ENCODE measurements at regions not wholly inside any gene's neighbourhood (a gene's known extent, or its start where the extent isn't known, plus 50 kb on each side); places are given as distances from the start of the nearest gene placed in this dataset.

DNA sequence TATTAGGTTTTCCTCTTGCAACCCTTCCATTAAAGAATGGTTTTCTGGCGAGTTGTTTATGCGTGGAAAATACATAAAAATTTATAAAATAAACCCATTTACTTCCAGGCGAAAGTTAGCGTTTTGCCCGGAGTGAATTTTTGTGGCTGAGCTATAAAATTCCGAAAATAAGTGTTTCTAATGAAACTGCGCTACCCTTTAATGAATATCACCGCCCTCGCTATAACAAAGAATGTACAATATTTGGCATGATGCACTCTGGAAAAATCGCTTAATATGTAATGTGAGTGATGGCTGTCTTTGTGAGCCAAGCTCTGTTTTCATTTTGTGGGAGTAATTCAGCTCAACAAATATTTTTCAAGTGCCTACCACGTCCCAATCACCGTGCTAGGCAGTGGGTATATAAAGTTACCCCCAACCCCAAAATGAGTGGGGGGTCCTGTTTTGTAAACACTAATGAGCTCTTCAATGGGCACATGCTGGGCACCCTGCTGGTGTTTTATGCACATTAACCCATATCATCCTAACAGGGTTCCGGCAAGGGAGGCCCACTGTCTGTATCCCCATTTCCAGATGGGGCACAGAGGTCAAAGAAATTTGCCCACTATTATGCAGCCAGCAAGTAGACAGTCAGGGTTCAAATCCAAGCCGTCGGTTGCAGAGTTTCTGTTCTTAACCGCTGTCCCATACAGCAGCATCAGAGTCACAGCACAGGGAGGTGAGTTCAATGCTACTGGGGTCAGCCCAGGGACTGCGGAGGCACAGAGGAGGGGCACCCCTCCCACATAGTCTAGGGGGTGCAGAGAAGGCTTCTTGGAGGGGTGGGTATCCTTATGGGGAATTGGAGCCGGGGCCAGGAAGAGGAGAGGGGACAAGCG, 65.7 kb upstream of the STX18 start:
- 96% methylated on average over 14 of the region's 19 CpGs for WGBS (ENCODE audit: insufficient coverage)

DNA sequence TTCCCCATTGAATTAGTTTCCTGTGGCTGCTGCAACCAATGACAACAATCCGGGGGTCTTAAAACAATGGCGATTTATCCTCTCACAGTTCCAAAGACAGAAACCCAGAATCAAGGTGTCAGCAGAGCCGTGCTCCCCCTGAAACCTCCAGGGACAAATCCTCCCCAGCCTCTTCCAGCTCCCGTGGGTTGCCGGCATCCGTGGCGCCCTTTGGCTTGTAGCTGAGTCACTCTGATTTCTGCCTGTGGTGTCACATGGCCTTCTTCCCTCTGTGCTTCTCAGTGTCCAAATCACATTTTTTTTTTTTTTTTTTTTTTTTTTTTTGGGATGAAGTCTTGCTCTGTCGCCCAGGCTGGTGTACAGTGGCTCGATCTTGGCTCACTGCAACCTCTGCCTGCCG, 64.5 kb upstream of the STX18 start:
- ChIA-PET POLR2A (no interaction called here), CTCF (no interaction called here)
- no peak for DNase-seq
- Histone ChIP-seq H3K27me3 (replicated peaks in 2 of 5; ENCODE audit: control insufficient read depth in 4 of 5, insufficient read depth in 5 of 5, low read length in 4 of 5) (no peaks in the 10 kb centered on the region), H3K36me3 (ENCODE audit: control insufficient read depth in 4 of 4, insufficient read depth in 4 of 4, low read length in 3 of 4) (no peaks in the 10 kb centered on the region), H3K9me3 (ENCODE audit: control extremely low read depth in 1 of 5, control insufficient read depth in 4 of 5, insufficient read depth in 2 of 5, low read depth in 1 of 5, low read length in 4 of 5) (peaks cover 0 to 3% (median 0%) of the 10 kb centered on the region in 5 experiments), H3K27ac (ENCODE audit: insufficient read depth in 1 of 2, low read depth in 1 of 2, low read length in 2 of 2, poor library complexity in 1 of 2, severe bottlenecking in 2 of 2) (no peak overlapping the region), H3K4me3 (ENCODE audit: control insufficient read depth in 1 of 7, extremely low read depth in 1 of 7, insufficient read depth in 4 of 7, low read depth in 2 of 7, low read length in 6 of 7) (no peak overlapping the region), H3K4me1 (ENCODE audit: control extremely low read depth in 1 of 4, control insufficient read depth in 4 of 4, insufficient read depth in 4 of 4, low read length in 3 of 4) (no peaks in the 10 kb centered on the region)
- WGBS (ENCODE audit: insufficient coverage), result 97% methylated on average over 10 of the region's 10 CpGs

More for the DNA sequence above, 65.7 kb upstream of the STX18 start:
- no peak overlapping the region for H3K4me3 ChIP-seq (ENCODE audit: control insufficient read depth in 1 of 7, extremely low read depth in 1 of 7, insufficient read depth in 4 of 7, low read depth in 2 of 7, low read length in 6 of 7)
- no peaks in the 10 kb centered on the region for H3K4me1 ChIP-seq (ENCODE audit: control extremely low read depth in 1 of 4, control insufficient read depth in 4 of 4, insufficient read depth in 4 of 4, low read length in 3 of 4)
- H3K36me3 ChIP-seq (ENCODE audit: control insufficient read depth in 4 of 4, insufficient read depth in 4 of 4, low read length in 3 of 4), result no peaks in the 10 kb centered on the region
- ChIA-PET CTCF (no interaction called here), POLR2A (no interaction called here)
- no peaks in the 10 kb centered on the region for H3K27me3 ChIP-seq (replicated peaks in 2 of 5; ENCODE audit: control insufficient read depth in 4 of 5, insufficient read depth in 5 of 5, low read length in 4 of 5)
- H3K27ac ChIP-seq (ENCODE audit: insufficient read depth in 1 of 2, low read depth in 1 of 2, low read length in 2 of 2, poor library complexity in 1 of 2, severe bottlenecking in 2 of 2), result no peak overlapping the region
- H3K9me3 ChIP-seq (ENCODE audit: control extremely low read depth in 1 of 5, control insufficient read depth in 4 of 5, insufficient read depth in 2 of 5, low read depth in 1 of 5, low read length in 4 of 5), result peaks cover 0 to 3% (median 0%) of the 10 kb centered on the region in 5 experiments
- DNase-seq, result no peak

DNA sequence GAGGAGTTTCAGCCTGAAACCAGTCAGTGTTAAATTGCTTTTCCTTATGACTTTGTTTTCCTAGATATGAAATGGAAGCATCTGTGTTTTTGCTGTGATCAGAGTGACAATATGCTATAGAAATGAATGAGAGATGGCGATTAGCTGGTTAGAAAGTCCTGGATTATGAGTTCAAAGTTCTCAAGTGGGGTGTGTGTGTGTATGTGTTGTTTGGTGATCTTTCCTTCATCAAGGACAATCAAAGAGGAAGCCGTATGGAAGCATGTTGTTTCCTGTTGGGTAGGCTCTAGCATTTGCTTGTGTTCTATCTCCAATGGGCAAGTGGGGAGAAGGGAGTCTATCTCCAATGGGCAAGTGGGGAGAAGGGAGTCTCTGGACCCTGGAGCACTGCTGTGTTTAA, 64.0 kb upstream of the STX18 start:
- Histone ChIP-seq H3K27me3 (replicated peaks in 2 of 5; ENCODE audit: control insufficient read depth in 4 of 5, insufficient read depth in 5 of 5, low read length in 4 of 5) (no peaks in the 10 kb centered on the region), H3K4me3 (ENCODE audit: control insufficient read depth in 1 of 7, extremely low read depth in 1 of 7, insufficient read depth in 4 of 7, low read depth in 2 of 7, low read length in 6 of 7) (no peak overlapping the region), H3K36me3 (ENCODE audit: control insufficient read depth in 4 of 4, insufficient read depth in 4 of 4, low read length in 3 of 4) (no peaks in the 10 kb centered on the region), H3K9me3 (ENCODE audit: control extremely low read depth in 1 of 5, control insufficient read depth in 4 of 5, insufficient read depth in 2 of 5, low read depth in 1 of 5, low read length in 4 of 5) (peaks cover 0 to 3% (median 0%) of the 10 kb centered on the region in 5 experiments), H3K4me1 (ENCODE audit: control extremely low read depth in 1 of 4, control insufficient read depth in 4 of 4, insufficient read depth in 4 of 4, low read length in 3 of 4) (no peaks in the 10 kb centered on the region), H3K27ac (ENCODE audit: insufficient read depth in 1 of 2, low read depth in 1 of 2, low read length in 2 of 2, poor library complexity in 1 of 2, severe bottlenecking in 2 of 2) (no peak overlapping the region)
- ChIA-PET CTCF (no interaction called here), POLR2A (no interaction called here)
- 100% methylated on average over 1 of the region's 2 CpGs for WGBS (ENCODE audit: insufficient coverage)
- no peak for DNase-seq

GRCh38 chr4:4603592-4603991, 61.7 kb upstream of the STX18 start:
- 91% methylated on average over 4 of the region's 5 CpGs for WGBS (ENCODE audit: insufficient coverage)
- H3K9me3 ChIP-seq (ENCODE audit: control extremely low read depth in 1 of 5, control insufficient read depth in 4 of 5, insufficient read depth in 2 of 5, low read depth in 1 of 5, low read length in 4 of 5), result peaks cover 0 to 3% (median 0%) of the 10 kb centered on the region in 5 experiments
- H3K4me3 ChIP-seq (ENCODE audit: control insufficient read depth in 1 of 7, extremely low read depth in 1 of 7, insufficient read depth in 4 of 7, low read depth in 2 of 7, low read length in 6 of 7), result no peak overlapping the region
- H3K27ac ChIP-seq (ENCODE audit: insufficient read depth in 1 of 2, low read depth in 1 of 2, low read length in 2 of 2, poor library complexity in 1 of 2, severe bottlenecking in 2 of 2), result no peak overlapping the region
- H3K36me3 ChIP-seq (ENCODE audit: control insufficient read depth in 4 of 4, insufficient read depth in 4 of 4, low read length in 3 of 4), result peaks cover 0 to 2% (median 0%) of the 10 kb centered on the region in 4 experiments
- no peaks in the 10 kb centered on the region for H3K27me3 ChIP-seq (replicated peaks in 2 of 5; ENCODE audit: control insufficient read depth in 4 of 5, insufficient read depth in 5 of 5, low read length in 4 of 5)
- H3K4me1 ChIP-seq (ENCODE audit: control extremely low read depth in 1 of 4, control insufficient read depth in 4 of 4, insufficient read depth in 4 of 4, low read length in 3 of 4), result no peaks in the 10 kb centered on the region
- no peak for DNase-seq
- POLR2A ChIA-PET, result no interaction called here
- CTCF ChIA-PET, result no interaction called here

- Histone ChIP-seq H3K36me3 (ENCODE audit: control insufficient read depth in 4 of 4, insufficient read depth in 4 of 4, low read length in 3 of 4) (peaks cover 0 to 2% (median 0%) of the 10 kb centered on the region in 4 experiments), H3K4me1 (ENCODE audit: control extremely low read depth in 1 of 4, control insufficient read depth in 4 of 4, insufficient read depth in 4 of 4, low read length in 3 of 4) (no peaks in the 10 kb centered on the region), H3K4me3 (ENCODE audit: control insufficient read depth in 1 of 7, extremely low read depth in 1 of 7, insufficient read depth in 4 of 7, low read depth in 2 of 7, low read length in 6 of 7) (no peak overlapping the region), H3K9me3 (ENCODE audit: control extremely low read depth in 1 of 5, control insufficient read depth in 4 of 5, insufficient read depth in 2 of 5, low read depth in 1 of 5, low read length in 4 of 5) (peaks cover 0 to 3% (median 0%) of the 10 kb centered on the region in 5 experiments), H3K27ac (ENCODE audit: insufficient read depth in 1 of 2, low read depth in 1 of 2, low read length in 2 of 2, poor library complexity in 1 of 2, severe bottlenecking in 2 of 2) (no peak overlapping the region), H3K27me3 (replicated peaks in 2 of 5; ENCODE audit: control insufficient read depth in 4 of 5, insufficient read depth in 5 of 5, low read length in 4 of 5) (no peaks in the 10 kb centered on the region)
- 96% methylated on average over 3 of the region's 4 CpGs for WGBS (ENCODE audit: insufficient coverage)
- POLR2A ChIA-PET, result no interaction called here
- CTCF ChIA-PET, result no interaction called here
- no peak for DNase-seq
Observed at GRCh38 chr4:4603067-4603466, 61.2 kb upstream of the STX18 start.

- WGBS (ENCODE audit: insufficient coverage), result 100% methylated on average over 2 of the region's 2 CpGs
- Histone ChIP-seq H3K4me1 (ENCODE audit: control extremely low read depth in 1 of 4, control insufficient read depth in 4 of 4, insufficient read depth in 4 of 4, low read length in 3 of 4) (no peaks in the 10 kb centered on the region), H3K9me3 (ENCODE audit: control extremely low read depth in 1 of 5, control insufficient read depth in 4 of 5, insufficient read depth in 2 of 5, low read depth in 1 of 5, low read length in 4 of 5) (peaks cover 0 to 3% (median 0%) of the 10 kb centered on the region in 5 experiments), H3K27me3 (replicated peaks in 2 of 5; ENCODE audit: control insufficient read depth in 4 of 5, insufficient read depth in 5 of 5, low read length in 4 of 5) (no peaks in the 10 kb centered on the region), H3K36me3 (ENCODE audit: control insufficient read depth in 4 of 4, insufficient read depth in 4 of 4, low read length in 3 of 4) (peaks cover 0 to 2% (median 0%) of the 10 kb centered on the region in 4 experiments), H3K27ac (ENCODE audit: insufficient read depth in 1 of 2, low read depth in 1 of 2, low read length in 2 of 2, poor library complexity in 1 of 2, severe bottlenecking in 2 of 2) (no peak overlapping the region), H3K4me3 (ENCODE audit: control insufficient read depth in 1 of 7, extremely low read depth in 1 of 7, insufficient read depth in 4 of 7, low read depth in 2 of 7, low read length in 6 of 7) (no peak overlapping the region)
- ChIA-PET POLR2A (no interaction called here), CTCF (no interaction called here)
- DNase-seq, result no peak
Observed at GRCh38 chr4:4602468-4602867, 60.6 kb upstream of the STX18 start.

DNA sequence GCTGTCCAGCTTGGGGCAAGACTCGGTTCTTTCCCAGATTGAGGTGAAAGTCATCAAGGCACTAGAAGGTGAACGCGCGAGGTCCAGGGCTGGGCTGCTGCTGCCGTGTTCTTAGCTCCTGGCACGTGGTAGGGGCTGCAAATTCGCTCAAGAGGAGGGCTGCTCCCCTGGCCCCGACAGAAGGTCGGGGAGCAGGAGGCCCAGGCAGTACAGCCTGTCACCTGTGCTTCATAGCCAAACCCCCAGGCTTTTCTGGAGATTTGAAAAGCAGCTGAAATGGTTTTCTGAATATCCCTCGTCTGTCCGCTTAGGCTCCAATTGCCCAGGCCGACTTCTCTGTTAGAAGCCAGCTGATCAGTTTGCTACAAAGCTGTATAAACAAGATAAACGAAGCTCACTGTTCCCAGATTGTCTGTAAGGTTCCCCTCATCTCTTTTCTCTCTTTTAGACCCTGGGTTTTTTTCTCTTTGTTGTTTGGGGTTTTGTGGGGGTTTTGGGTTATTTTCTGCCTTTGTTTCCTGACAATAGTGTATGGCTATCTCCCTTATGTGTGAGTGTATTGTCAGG, 60.0 kb upstream of the STX18 start:
- no peaks in the 10 kb centered on the region for H3K4me1 ChIP-seq (ENCODE audit: control extremely low read depth in 1 of 4, control insufficient read depth in 4 of 4, insufficient read depth in 4 of 4, low read length in 3 of 4)
- H3K4me3 ChIP-seq (ENCODE audit: control insufficient read depth in 1 of 7, extremely low read depth in 1 of 7, insufficient read depth in 4 of 7, low read depth in 2 of 7, low read length in 6 of 7), result no peak overlapping the region
- H3K27me3 ChIP-seq (replicated peaks in 2 of 5; ENCODE audit: control insufficient read depth in 4 of 5, insufficient read depth in 5 of 5, low read length in 4 of 5), result no peaks in the 10 kb centered on the region
- H3K9me3 ChIP-seq (ENCODE audit: control extremely low read depth in 1 of 5, control insufficient read depth in 4 of 5, insufficient read depth in 2 of 5, low read depth in 1 of 5, low read length in 4 of 5), result peaks cover 0 to 3% (median 0%) of the 10 kb centered on the region in 5 experiments
- WGBS (ENCODE audit: insufficient coverage), result 99% methylated on average over 11 of the region's 13 CpGs
- no peak overlapping the region for H3K27ac ChIP-seq (ENCODE audit: insufficient read depth in 1 of 2, low read depth in 1 of 2, low read length in 2 of 2, poor library complexity in 1 of 2, severe bottlenecking in 2 of 2)
- ChIA-PET CTCF (no interaction called here), POLR2A (no interaction called here)
- peaks cover 0 to 2% (median 0%) of the 10 kb centered on the region in 4 experiments for H3K36me3 ChIP-seq (ENCODE audit: control insufficient read depth in 4 of 4, insufficient read depth in 4 of 4, low read length in 3 of 4)
- DNase-seq, result no peak
